Hematopoietic multipotent progenitor cell treated with erythropoietin and hydrocortisone succinate and interleukin-3 and kit ligand, for 4 days (in vitro differentiated cells): ENCODE measurements at regions not wholly inside any gene's neighbourhood (a gene's known extent, or its start where the extent isn't known, plus 50 kb on each side); places are given as distances from the start of the nearest gene placed in this dataset.
"Not testable (repeated sequence)": the region's sequence is repeated elsewhere in the genome, so short reads cannot be mapped to it uniquely, and the experiment has no call there.

ENCODE experiments used
- DNase-seq: peaks from one replicate; pipeline ENCODE4 v3.0.0-alpha.2; 2015

DNA sequence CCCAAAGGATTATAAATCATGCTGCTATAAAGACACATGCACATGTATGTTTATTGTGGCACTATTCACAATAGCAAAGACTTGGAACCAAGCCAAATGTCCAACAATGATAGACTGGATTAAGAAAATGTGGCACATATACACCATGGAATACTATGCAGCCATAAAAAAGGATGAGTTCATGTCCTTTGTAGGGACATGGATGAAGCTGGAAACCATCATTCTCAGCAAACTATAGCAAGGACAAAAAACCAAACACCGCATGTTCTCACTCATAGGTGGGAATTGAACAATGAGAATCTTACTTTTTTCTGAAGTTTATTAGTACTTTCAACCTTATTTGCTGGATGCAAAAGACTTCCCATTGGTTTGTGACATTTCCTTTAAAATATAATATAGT is 101.0 kb upstream of the TBX18 start:
- not testable (repeated sequence) for DNase-seq

DNA sequence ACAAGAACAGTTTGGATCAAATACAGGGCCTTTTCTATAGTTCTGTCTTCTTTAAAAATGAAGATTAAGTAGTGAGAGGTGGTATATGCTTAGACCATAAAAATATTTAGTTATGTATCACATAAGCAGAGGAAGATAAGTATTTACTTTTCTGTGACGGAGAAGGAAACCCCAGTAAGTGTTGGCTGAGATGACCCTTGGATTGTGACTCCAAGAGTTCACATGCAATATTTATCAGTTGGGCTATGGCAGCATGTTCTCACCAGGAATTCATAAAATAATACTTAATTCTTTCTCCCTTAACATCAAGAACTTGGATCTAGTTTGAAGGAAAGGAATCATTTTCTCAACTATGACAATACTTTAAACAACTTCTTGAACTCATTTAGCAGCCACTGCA is 98.4 kb upstream of the TBX18 start:
- DNase-seq, result no peak

- DNase-seq, result no peak
These were observed 96.5 kb upstream of the TBX18 start for GRCh38 chr6:84860920-84861319.

DNA sequence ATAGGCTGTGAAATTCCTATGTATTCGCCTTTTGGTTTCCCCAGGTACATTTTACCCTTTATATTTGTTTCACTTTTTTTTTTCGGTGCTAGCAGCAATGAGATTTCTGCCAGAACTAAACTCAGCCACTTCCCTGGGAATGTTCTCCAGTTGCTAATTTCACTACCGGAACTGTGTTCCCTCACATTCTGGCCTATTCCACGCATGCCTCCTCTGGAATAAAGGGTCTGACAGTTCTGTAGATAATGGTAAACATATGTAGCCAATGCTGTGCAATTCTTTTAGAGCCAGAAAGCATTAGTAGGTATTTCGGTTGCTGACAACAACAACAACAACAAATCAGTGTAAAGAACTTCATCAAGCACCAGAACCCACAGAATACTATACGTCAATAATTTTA is 96.1 kb upstream of the TBX18 start:
- no peak for DNase-seq

GRCh38 chr6:84854811-84855400 is 90.5 kb upstream of the TBX18 start:
- no peak for DNase-seq

DNA sequence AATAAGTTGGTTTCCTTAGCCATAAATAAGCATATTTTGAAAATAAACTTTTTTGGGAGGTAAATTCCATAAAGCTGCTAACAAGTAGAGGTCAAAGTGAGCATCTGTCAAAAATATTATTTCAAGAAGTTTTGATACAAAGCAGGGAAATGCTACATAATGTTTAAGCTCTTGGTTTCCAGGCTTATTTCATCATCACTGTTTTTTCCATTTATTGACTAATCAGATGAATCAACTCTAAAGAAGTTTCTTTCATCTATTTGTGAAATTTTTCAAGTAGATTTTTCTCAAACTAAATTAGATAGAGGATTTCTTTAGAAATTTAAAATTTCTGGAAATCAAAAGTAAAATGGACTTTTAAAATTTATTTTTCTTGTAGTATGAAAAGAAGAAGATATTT is 89.5 kb upstream of the TBX18 start:
- no peak for DNase-seq

DNA sequence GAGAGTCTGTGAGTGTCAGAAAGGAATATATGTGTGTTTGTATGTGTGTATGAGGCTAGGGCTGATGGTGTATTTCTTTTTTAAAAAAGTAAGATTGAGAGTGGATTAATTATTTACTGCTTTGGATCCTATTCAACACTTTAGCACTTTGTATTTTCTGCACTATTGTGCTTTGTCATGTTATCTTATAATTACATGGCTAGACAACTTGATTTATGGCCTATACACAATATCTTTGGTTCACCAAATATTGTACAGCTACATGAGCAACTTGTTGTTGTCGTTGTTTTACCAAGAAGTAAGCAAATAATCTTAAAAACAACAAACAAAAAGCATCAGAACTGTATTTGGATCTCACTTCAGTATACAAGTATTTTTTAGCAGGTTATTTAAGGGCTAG is 84.6 kb upstream of the TBX18 start:
- DNase-seq, result no peak

- DNase-seq, result no peak
These were observed 83.2 kb upstream of the TBX18 start for GRCh38 chr6:84847390-84848160.

- no peak for DNase-seq
These were observed 78.2 kb upstream of the TBX18 start for GRCh38 chr6:84842525-84843166.

DNA sequence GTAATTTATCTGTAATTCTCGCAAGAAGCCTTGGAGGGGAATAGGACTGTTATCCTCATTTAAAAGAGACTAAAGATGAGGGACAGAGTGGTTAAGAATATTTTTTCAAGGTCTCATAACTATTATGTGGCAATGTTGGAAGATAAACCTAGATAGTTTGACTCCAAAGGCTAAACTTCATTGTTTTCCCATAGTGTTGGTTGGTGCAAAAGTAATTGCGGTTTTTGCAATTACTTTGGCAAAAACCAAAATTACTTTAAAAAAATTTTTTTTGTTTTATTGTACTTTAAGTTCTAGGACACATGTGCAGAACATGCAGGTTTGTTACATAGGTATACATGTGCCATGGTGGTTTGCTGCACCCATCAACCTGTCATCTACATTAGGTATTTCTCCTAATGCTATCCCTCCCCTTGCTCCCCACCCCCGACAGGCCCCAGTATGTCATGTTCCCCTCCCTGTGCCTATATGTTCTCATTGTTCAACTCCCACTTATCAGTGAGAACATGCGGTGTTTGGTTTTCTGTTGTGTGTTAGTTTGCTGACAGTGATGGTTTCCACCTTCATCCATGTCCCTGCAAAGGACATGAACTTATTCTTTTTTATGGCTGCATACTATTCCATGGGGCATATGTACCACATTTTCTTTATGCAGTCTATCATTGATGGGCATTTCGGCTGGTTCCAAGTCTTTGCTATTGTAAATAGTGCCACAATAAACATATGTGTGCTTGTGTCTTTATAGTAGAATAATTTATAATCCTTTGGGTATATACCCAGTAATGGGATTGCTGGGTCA is 72.9 kb upstream of the TBX18 start:
- DNase-seq, result not testable (repeated sequence)

GRCh38 chr6:84836366-84836765 is 72.0 kb upstream of the TBX18 start:
- DNase-seq, result no peak

- DNase-seq, result no peak
These were observed 70.9 kb upstream of the TBX18 start for GRCh38 chr6:84835340-84835739.

- not testable (repeated sequence) for DNase-seq
These were observed 67.5 kb upstream of the TBX18 start for GRCh38 chr6:84831924-84832323.

GRCh38 chr6:84825461-84825860 is 61.1 kb upstream of the TBX18 start:
- no peak for DNase-seq

- DNase-seq, result not testable (repeated sequence)
These were observed 56.9 kb upstream of the TBX18 start for GRCh38 chr6:84821314-84821713.

DNA sequence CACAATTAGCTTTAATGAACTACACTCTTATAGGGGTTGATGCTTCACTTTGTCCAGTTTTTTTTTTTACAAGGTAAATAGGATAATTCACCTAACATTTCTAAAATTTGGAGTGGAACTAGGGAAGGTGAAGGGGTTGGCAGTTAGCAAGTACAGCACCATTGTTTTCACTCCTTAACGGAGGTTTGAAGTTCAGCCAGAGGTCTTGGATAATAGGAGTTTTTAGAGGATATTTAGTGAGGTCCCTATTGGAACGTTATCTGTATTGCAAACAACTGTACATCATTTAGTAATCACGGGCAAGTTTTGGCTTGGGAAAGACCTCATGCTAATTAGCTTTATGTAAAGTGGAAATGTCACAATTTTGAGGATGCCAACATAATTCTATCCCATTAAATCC is 52.3 kb upstream of the TBX18 start:
- no peak for DNase-seq

GRCh38 chr6:84815896-84816735 is 51.7 kb upstream of the TBX18 start:
- no peak for DNase-seq
